ENCODE measurements at regions not wholly inside any gene's neighbourhood (a gene's known extent, or its start where the extent isn't known, plus 50 kb on each side); places are given as distances from the start of the nearest gene placed in this dataset.

DNA sequence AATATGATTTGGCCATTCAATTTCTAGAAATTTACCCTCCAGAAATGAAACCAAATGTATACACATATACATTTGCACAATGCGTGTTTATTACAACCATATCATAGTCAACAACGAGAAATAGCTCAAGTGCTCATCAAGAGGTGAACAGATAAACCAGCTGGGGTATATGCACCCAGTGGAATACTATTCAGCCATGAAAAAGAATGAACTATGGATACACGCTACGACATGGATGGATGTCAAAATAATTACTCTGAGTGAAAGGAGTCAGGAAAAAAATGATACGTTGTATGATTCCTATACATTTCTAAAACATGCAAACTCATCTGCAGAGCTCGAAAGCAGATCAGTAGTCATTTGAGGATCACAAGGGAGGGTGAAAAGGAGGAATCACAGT, 441.5 kb upstream of the ADAMTS16 start:
- H3K9ac ChIP-seq (replicated peaks; ENCODE audit: extremely low read depth, insufficient read depth, low read length) = no peak overlapping the region
- no peak overlapping the region for H3K4me3 ChIP-seq (replicated peaks in 1 of 3; ENCODE audit: insufficient read depth in 1 of 3, low read depth in 1 of 3, low read length in 3 of 3)
- no peaks in the 10 kb centered on the region for H3K36me3 ChIP-seq (ENCODE audit: control insufficient read depth in 2 of 2, extremely low read depth in 1 of 2, insufficient read depth in 2 of 2, low read length in 2 of 2)
- ChIA-PET POLR2A (no interaction called here), CTCF (no interaction called here)
- no peaks in the 10 kb centered on the region for H3K9me1 ChIP-seq (replicated peaks; ENCODE audit: control insufficient read depth, extremely low read depth, insufficient read depth, low read length)
- H3K9me3 ChIP-seq (replicated peaks; ENCODE audit: control insufficient read depth, insufficient read depth, low read length) = peaks cover 2% of the 10 kb centered on the region
- H3K27me3 ChIP-seq (ENCODE audit: control insufficient read depth in 2 of 2, insufficient read depth in 2 of 2, low read length in 2 of 2) = no peaks in the 10 kb centered on the region
- dilution Hi-C loops (cut with MboI; ENCODE audit: extremely low pct_ligation_motif_present, low sequenced_read_pairs) (no loop called here), intact Hi-C loops (cut with micrococcal nuclease) (no loop called here)
- BruUV-seq (replicated peaks) = no TSS peak
- DNase-seq (ENCODE audit: low read depth, low spot score) (no peak), FAIRE-seq (no peak)
- H3K79me2 ChIP-seq (ENCODE audit: control insufficient read depth, insufficient read depth, low read length) = no peaks in the 10 kb centered on the region
- H4K20me1 ChIP-seq (replicated peaks; ENCODE audit: control insufficient read depth, extremely low read depth, insufficient read depth, low read length) = no peaks in the 10 kb centered on the region
- H3K27ac ChIP-seq (ENCODE audit: insufficient read depth, low read depth, low read length) = no peak overlapping the region
- H3K4me2 ChIP-seq (ENCODE audit: insufficient read depth, low read length) = no peak overlapping the region
- no peak overlapping the region for H2AFZ ChIP-seq (ENCODE audit: low read depth, low read length)
- H3K4me1 ChIP-seq (ENCODE audit: control insufficient read depth, extremely low read depth, insufficient read depth, low read length) = no peaks in the 10 kb centered on the region
- TF ChIP-seq EZH2 (IDR thresholded peaks at IDR 0.05; ENCODE audit: borderline replicate concordance, low read depth, low read length, severe bottlenecking) = no peak

DNA sequence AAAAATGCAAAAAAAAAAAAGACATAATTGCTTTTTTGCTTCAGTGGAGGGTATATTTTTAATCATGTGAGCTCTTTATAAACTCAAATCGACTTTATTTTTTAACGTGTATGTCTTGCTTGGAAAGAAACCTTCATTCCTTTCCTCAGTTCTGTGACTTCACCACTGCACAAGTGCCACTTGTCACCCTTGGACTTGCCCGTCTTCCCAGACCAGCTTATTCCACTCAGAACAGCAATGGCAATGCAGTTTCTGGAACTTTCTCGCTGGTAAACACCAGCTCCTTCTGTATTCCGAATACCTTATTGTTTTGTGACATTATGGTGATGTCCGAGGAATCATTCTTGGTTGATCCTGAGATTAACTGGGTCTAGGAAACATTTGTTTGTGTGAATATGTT, 440.5 kb upstream of the ADAMTS16 start:
- peaks cover 2% of the 10 kb centered on the region for H3K9me3 ChIP-seq (replicated peaks; ENCODE audit: control insufficient read depth, insufficient read depth, low read length)
- CTCF ChIA-PET = interaction anchor here (0.6 kb wide), 1 partner anchor 9 kb away, joined by 3 read pairs; no protein-coding TSS in a partner anchor
- no peak overlapping the region for H2AFZ ChIP-seq (ENCODE audit: low read depth, low read length)
- H3K27ac ChIP-seq (ENCODE audit: insufficient read depth, low read depth, low read length) = no peak overlapping the region
- intact Hi-C loops (cut with micrococcal nuclease) = no loop called here
- no peaks in the 10 kb centered on the region for H3K4me1 ChIP-seq (ENCODE audit: control insufficient read depth, extremely low read depth, insufficient read depth, low read length)
- no peak overlapping the region for H3K9ac ChIP-seq (replicated peaks; ENCODE audit: extremely low read depth, insufficient read depth, low read length)
- H3K79me2 ChIP-seq (ENCODE audit: control insufficient read depth, insufficient read depth, low read length) = no peaks in the 10 kb centered on the region
- no peak overlapping the region for H3K4me3 ChIP-seq (replicated peaks in 1 of 3; ENCODE audit: insufficient read depth in 1 of 3, low read depth in 1 of 3, low read length in 3 of 3)
- BruUV-seq (replicated peaks) = no TSS peak
- H3K4me2 ChIP-seq (ENCODE audit: insufficient read depth, low read length) = no peak overlapping the region
- no peaks in the 10 kb centered on the region for H3K36me3 ChIP-seq (ENCODE audit: control insufficient read depth in 2 of 2, extremely low read depth in 1 of 2, insufficient read depth in 2 of 2, low read length in 2 of 2)
- FAIRE-seq = no peak
- TF ChIP-seq POLR2A (IDR thresholded peaks at IDR 0.05; ENCODE audit: low read depth, low read length) (no peak), MYC (IDR thresholded peaks at IDR 0.05; ENCODE audit: low read depth, low read length) (no peak), POLR2AphosphoS5 (IDR thresholded peaks at IDR 0.05; ENCODE audit: insufficient read depth, low read depth, low read length) (no peak), GATA2 (IDR thresholded peaks at IDR 0.05; ENCODE audit: insufficient read depth, insufficient read length, low read depth, low read length) (no peak), FOS (IDR thresholded peaks at IDR 0.05; ENCODE audit: borderline replicate concordance, insufficient read depth, low read length) (no peak), JUN (IDR thresholded peaks at IDR 0.05; ENCODE audit: borderline replicate concordance, insufficient read depth, insufficient read length, low read depth) (no peak), EZH2 (IDR thresholded peaks at IDR 0.05; ENCODE audit: borderline replicate concordance, low read depth, low read length, severe bottlenecking) (no peak)
- TF ChIP-seq, protein P1, sequence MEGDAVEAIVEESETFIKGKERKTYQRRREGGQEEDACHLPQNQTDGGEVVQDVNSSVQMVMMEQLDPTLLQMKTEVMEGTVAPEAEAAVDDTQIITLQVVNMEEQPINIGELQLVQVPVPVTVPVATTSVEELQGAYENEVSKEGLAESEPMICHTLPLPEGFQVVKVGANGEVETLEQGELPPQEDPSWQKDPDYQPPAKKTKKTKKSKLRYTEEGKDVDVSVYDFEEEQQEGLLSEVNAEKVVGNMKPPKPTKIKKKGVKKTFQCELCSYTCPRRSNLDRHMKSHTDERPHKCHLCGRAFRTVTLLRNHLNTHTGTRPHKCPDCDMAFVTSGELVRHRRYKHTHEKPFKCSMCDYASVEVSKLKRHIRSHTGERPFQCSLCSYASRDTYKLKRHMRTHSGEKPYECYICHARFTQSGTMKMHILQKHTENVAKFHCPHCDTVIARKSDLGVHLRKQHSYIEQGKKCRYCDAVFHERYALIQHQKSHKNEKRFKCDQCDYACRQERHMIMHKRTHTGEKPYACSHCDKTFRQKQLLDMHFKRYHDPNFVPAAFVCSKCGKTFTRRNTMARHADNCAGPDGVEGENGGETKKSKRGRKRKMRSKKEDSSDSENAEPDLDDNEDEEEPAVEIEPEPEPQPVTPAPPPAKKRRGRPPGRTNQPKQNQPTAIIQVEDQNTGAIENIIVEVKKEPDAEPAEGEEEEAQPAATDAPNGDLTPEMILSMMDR (IDR thresholded peaks at IDR 0.05; ENCODE audit: extremely low read depth in 1 of 2, insufficient read depth in 1 of 2, low read depth in 1 of 2, low read length in 2 of 2) = no peak
- TF ChIP-seq, protein P2, sequence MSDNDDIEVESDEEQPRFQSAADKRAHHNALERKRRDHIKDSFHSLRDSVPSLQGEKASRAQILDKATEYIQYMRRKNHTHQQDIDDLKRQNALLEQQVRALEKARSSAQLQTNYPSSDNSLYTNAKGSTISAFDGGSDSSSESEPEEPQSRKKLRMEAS (IDR thresholded peaks at IDR 0.05; ENCODE audit: insufficient read depth, insufficient read length) = no peak
- no peaks in the 10 kb centered on the region for H3K27me3 ChIP-seq (ENCODE audit: control insufficient read depth in 2 of 2, insufficient read depth in 2 of 2, low read length in 2 of 2)
- POLR2A ChIA-PET = no interaction called here
- H4K20me1 ChIP-seq (replicated peaks; ENCODE audit: control insufficient read depth, extremely low read depth, insufficient read depth, low read length) = no peaks in the 10 kb centered on the region
- dilution Hi-C loops (cut with MboI; ENCODE audit: extremely low pct_ligation_motif_present, low sequenced_read_pairs) = no loop called here
- H3K9me1 ChIP-seq (replicated peaks; ENCODE audit: control insufficient read depth, extremely low read depth, insufficient read depth, low read length) = no peaks in the 10 kb centered on the region
- no peak for DNase-seq (ENCODE audit: low read depth, low spot score)
